Stimulated activated CD8-positive, alpha-beta memory T cell treated with anti-CD3 and anti-CD28 coated beads, Interleukin-7, amount 100 ng/mL, for 48 hours (primary cell): ENCODE measurements at regions not wholly inside any gene's neighbourhood (a gene's known extent, or its start where the extent isn't known, plus 50 kb on each side); places are given as distances from the start of the nearest gene placed in this dataset.

Experiments
- DNase-seq, 2 donors: peaks; one replicate each; pipeline ENCODE4 v3.0.0-alpha.2; 2020; ENCODE audit warnings: low read depth in 1 of 2; ENCODE audit errors: extremely low read depth in 1 of 2

DNA sequence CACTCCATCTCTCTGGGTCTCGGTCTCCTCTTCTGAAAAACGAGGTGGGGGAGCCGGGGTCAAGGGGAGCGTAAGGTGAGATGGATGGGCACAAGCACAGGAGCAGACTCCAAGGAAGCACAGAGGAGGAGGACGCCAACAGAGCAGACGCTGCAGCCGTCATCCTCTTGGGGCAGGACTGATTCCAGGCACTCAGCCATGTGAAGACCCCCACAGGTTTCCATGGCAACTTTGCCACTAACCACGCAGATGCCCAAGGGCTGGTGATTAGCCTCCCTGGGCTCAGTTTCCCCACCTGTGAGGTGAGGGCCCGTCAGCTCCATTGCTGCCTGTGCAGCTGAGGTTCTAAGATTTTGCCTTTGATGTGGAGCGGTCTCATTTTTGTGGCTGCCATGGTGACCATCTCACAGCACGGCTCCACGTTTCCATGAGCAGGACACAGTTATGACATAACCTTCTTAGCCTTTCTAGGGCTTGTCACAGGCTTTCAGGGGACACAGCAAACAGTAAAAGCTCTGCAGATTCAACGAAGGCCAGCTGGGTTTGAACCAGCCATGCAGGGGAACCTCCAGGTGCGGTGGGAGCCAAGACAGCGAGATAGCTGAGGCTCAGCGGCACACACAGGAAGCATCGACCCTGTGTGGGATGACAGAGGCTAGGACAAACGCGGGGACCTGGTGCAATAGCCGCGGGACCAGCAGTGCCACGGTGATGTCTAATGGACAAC is 170.3 kb downstream of the NUP210 start:
- DNase-seq, result no peak

DNA sequence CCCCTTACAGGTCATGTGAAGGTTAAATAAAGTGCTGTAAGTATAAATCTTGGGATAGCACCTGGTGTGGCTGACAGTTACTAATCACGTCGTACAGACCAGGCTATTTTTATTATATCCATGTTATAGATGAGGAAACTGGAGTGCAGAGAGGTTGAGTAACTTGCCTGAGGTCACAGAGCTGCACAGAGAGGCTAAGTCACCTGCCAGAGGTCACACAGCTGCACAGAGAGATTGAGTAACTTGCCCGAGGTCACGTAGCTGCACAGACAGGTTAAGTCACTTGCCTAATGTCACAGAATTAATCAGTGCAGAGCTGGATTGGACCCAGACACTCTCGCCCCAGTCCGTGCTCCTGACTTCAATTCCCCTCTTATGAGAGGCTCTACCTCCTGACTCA is 171.5 kb downstream of the NUP210 start:
- no peak for DNase-seq

DNA sequence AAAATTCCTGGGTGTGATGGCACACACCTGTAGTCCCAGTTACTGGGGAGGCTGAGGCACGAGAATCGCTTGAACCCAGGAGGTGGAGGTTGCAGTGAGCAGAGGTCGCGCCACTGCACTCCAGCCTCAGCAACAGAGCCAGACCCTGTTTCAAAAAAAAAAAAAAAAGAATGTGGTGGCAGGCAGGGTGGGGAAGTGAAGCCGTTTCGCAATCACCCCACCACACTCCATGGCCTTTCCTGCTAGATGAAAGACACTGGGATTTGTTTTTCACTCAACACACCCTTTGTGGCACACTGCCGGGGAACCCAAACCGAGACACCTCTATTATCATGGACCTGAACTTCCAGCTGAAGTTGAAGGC is 172.4 kb upstream of the IQSEC1 start:
- DNase-seq, result no peak

DNA sequence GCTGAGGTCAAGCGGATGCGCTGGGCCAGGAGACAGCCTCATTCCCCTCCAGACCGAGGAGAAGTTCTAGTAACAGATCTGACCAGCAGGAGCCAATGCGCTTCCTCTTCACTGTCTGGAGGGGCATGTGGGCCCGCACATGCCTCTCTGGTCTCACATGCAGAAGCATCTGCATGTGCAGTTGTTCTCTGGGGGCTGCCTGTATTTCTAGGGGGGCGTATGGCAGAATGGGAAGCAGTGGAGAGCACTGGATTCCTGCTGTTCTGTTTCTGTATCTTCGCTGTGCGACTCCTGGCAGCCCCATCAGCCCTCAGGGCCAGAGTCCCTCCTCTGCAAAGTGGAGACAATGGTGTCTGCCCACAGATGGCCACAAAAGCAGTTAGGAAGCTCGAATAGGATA is 170.4 kb upstream of the IQSEC1 start:
- DNase-seq, result no peak

DNA sequence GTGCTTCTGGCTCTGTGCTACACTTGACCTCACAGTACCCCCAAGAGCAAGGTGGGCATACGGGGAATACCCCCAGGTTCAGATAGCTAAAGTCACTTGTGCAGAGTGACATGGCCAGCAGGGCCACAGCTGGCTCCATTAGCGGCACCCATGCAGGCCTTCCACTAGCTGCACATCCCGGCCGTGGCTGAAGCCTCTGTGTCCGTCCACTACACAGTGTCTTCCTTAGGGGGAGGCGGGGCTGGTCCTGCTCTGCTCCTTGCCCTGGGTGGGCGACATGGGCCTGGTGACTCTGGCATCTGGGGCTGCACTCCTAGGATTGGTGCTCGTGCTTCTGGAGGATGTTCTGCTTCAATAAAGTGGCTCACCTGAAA is 169.1 kb upstream of the IQSEC1 start:
- no peak for DNase-seq

DNA sequence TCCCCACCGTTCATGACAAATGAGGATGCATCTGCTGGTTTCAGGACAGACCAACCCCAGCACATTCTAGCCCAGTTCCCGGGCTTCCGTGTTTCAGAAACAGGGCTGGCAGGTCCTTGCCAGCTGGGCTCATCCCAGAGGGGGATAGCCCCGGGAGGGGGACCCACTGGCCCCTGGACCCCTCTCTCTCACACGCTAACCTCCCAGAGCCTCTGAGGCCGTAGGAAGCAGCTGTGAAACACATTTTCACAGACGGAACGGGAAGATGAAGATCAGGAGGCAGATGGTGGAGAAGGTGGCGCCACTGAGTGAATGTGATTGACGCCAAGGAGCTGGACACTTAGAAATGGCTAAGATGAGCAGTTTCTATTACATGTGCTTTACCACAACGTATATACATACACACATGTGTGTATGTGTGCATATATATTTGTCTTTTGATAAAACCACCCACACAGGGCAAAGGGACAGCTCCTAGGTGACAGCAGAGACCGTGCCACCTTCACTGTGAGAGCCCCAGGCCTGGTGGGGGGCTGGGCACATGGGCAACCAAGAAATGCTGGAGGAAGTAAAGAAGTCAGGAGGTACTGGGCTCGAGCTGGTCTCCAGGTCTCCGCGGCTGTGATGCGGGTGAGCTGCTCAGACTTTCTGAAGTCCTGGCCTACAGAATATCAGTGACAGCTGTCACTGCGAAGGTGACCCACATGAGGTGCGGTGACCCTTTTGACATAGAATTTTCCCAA is 168.6 kb upstream of the IQSEC1 start:
- DNase-seq, result no peak

DNA sequence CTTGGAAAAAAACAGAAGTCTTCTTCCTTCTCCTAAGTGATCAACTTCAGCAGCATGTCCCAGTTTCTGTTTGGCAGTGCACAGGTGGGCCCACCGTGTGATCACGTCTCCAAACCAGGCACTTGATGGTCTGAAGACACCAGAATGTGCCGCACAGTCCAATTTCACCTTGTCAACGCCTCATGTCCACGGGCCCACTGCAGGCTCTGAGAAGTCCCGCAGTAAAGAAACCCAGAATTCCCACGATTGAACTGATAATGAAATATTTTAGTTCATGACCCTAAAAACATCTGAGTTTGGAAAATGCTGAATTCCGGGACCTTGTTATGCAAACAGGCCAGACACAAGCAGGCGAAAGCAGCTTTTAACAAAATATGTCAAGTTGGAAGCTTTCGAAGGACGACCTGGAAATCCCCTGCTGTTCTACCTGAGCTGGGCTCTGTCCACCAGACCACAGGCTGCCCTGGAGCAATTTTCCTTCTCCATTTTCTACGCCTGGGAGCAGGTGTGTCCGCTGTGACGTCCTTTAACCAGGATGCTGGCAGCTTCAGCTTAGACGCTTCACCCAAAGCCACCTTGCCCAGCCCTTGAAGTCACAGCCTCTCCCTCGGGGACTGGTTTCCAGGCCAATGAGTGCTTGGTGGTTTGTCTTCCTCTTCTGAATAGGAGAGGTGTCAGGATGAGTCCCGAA is 167.8 kb upstream of the IQSEC1 start:
- DNase-seq, result no peak

DNA sequence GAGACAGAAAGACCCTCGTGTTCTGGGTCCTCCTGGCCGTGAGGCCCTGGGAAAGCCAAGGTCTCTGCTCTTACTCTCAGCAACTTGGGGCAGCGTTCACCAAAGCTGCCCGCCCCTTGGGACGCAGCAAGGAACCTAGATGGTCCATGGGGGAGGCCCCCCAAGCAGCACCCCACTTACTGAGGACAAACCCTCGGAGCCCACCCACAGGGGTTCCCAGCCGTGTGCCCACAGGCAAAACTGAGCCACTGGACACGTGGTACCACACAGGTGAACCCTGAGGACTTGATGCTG is 166.2 kb upstream of the IQSEC1 start:
- no peak for DNase-seq

DNA sequence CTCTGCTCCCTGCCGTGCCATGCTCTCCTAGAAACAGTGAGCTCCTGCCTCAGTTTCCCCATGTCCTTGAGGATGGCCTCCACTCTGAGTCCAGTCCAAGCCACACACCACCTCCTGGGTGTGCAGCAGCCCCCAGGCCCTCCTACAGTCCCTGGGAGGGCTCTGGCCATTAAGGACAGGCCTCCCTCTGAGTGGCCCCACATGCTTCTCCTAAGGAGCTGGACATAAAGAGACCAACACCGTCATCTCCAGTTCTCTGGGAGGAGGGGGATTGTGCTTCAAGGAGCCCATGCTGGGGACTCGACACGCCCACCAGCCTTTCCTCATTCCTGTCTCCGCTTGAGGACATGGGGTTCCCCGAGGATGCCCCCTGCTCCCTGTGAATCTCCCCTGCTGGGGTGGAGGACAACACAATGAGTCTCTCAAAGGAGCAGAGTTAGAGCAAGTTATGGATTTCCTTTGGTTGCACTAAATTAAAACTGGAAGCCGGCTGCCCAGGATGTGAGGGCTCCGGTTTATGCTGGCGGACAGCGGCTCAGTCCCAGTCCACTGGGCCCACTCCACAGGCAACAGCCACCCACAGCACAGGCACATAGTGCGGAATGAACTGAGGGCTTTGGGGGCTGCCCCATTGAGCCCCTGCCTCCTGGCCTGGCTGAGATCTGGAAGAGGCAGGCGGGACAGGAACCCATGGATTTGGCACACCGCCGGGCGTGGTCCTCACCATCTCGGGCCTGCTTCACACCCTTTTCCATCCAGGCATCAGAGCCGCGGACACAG is 165.6 kb upstream of the IQSEC1 start:
- no peak for DNase-seq

DNA sequence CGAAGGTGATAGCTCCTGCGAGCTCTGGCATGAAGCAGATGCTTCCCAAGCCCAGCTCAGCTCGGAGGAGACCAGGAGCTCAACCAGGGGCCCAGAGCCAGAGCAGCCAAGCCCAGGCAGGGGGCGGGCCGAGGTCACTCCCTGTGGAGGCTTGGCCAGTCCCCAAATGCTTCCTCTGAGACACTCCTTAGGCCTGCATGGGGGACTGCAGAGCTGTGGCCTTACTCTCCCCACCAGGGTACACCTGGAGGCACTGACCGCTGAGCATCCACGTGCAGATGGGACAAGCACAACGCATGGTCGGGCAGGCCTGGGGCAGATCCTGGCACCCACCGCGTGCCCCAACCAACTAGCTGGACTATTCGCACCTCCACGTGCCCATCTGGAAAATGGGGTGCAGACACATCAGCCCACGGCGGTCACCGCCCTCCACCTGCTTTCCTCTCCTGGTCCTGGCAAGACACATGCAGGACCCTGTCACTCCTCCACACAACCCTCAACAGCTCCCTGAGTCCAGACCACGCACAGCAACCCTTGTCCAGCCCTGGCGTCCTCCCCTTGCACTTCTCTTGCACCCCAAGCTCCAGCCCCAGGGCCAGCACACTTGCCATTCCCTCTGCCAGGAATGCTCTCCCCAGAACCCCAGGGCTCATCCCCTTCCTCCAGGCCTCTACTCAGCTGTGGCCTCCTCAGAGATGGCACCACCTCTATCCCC is 164.7 kb upstream of the IQSEC1 start:
- DNase-seq, result no peak

DNA sequence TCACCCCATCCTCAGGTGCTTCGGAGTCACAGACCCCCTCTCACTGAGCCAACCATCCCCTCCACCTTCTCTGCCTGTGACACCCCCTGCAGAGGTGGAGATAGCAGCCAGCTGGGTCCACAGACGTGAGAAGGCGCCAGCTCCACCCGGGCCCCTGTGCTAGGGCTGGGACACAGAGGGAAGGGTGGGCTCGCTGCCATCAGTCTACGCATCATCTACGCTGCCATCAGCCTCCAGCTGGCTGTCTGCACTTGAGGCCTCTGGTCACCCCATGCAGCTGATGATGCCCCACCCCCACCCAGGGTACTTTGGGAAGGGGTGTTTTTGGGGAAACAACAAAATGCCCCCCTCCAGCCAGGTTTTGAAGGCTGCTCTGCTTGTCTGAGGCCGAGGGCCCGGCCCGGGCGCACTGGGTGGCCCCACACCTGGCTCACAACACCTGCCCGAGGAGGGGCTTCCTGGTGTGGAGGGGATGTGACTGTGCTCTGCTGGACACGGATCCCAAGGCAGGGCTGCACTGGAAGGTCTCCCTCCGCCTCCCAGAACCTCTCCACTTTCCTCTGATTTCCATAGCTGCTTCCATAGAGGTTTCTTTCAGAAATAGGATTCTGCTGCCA is 163.4 kb upstream of the IQSEC1 start:
- DNase-seq, result no peak

DNA sequence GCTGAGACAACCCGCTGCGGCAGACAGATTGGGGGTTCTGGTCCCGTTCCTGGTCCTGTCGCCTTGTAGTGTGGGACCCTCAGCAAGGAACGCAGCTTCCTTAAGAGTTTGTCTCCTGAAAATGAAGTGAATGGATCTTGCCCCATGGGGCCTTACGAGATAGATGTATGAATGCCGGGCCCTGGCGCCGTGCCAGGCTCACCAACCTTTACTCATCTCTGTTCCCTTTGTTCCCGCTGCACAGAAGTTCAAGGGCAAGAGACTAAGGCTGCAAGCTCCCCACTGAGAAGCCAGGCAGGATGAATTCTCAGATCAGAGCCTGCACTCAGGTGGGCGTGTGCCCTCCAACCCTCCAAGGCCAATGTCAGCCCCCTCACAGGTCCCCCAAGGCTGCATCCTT is 162.7 kb upstream of the IQSEC1 start:
- no peak for DNase-seq

DNA sequence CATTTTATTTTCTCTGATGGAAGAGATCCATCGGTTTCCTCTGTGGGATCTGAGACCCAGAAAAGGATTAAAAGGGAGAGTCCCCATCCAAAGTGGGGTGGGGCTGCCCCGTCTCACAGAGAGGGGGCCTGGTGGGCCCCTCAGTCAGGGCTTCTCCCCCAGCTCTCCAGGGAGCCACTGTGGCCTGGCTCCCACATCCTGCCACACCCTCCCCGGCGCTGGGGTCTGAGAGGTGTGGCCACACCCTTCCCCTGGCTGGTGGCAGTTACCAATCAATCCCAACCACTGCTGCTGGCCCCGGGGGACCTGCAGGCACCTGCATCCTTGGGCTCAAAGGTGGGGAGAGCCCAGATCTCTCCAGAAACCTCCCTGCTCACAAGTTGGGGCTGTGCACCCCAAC is 161.8 kb upstream of the IQSEC1 start:
- DNase-seq, result no peak

DNA sequence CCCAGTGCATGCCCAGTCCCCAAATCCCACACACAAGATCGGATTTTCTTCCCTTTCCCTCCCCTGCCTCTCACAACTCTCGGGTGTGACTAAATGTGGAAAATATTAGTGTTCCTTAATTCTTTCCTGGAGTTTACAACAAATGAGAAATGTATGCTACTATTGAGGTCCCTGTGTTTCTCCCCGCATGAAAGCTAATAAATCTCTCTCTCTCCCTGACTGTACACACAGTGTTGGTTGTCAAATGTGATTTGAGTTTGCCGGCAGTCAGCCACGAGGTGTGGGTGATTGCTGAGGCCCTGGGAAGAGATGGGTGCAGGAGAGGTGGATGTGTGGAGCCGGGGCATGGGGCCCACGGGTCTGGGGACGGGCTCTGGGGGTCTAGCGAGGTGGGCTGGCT is 161.4 kb upstream of the IQSEC1 start:
- DNase-seq, result no peak

DNA sequence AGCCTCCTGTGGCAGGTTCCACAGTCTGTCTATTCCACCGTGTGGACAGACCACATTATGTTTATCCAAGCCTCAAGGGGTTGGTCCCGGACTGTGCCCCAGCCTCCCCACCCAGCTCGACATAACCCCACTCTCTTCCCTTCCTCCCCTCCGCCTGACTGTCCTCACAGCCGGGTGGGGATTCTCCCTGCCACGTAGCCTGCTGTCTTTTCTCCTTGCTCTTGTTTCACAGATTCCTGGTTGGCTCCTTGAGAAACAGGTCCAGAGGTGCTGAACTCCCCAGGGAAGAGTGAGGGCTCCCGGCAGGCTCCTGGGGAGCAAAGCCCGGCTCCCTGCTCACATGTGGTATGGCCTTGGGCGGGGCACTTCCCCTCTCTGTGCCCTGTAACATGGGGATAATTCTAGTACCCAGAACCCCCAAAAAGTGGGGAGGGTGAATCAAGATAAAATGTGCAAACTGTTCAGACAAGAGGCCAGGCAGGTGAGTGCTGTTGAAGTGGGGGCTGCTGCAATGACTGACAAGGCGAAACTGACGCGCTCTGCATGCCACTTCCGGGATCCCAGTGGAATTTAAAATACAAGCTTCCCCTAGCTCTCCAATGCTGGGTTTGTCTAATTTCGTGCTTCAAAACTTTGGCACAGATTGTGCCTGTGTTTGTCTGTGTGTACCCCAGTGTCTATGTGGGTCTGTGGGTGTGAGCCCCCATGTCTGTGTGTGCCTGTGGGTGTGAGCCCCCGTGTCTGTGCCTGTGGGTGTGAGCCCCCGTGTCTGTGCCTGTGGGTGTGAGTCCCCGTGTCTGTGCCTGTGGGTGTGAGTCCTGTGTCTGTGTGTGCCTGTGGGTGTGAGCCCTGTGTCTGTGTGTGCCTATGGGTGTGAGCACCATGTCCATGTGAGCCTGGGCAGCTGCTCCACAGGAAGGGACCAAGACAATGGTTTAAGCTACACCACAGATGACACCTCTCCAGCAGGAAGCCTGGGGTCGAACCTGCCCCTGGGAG is 160.6 kb upstream of the IQSEC1 start:
- DNase-seq, result no peak

DNA sequence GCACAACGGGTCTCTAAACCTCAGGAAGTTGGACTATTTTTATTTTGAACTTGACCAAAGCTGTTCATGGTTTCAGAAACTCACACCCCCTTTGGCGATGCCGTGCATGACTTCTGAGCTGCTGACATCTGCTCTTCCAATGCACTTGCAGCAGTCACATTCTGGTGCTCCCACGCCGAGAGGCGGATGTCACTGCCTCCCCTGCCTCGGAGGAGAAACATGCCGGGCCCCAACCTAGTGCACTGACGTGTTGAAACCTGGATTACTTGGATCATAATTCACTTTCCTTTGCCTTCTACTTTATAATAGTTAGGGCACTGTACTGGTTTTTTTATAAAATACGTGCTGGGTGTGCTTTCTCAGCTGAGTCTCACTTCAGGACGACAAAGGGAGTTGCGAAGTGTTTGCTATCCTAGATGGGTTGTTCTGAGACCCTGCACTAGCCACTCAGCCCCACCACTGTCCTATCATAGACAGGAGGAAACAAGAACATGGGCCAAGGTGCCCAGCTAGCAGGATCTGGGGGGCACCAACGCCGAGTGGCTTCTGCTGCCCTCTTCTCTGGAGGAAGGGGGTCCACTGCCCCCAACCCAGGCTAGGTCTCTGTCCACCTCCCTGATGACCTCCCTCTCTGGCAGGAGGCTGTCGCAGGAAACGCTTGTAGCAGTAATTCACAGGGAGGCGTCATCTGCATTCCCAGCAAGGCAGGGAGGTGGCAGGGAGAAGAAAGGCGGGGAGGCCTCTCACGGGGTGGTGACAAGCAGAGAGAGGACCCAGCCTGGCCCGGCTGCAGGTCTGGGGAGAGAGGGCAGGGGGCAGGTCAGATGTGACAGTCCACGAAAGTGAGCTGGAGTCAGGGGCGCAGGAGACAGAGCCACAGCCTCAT is 158.8 kb upstream of the IQSEC1 start:
- DNase-seq, result no peak

DNA sequence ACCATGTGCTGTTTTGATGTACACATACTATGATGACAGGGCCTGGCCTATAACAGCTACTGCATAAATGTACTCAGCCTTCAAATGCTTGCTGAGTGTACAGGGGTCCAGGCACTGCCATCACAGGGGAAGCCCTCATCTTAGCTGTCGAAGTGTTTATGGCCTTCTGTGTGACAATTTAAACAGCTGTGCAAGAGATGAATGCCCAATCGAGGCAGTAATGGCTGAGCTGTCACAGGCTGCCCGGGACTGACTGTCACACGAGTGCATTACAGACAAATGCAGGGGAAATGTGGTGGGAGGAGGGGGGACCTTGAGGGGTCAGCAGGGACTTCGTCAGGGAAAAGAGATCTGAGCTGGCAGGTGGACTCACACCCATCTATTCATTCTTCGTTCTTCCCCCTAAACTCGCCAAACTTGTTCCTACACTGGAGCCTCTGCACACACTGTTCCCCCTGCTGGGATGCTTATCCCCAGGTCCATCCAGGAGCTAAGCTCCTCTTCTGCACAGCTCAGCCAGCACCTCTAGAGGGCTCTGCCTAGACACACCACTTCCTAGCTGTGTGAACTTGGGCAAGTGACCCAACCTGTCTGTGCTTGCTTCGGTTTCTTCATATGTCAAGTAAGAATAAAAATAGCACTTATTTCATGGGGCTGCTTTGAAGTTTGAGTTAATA is 156.2 kb upstream of the IQSEC1 start:
- no peak for DNase-seq

DNA sequence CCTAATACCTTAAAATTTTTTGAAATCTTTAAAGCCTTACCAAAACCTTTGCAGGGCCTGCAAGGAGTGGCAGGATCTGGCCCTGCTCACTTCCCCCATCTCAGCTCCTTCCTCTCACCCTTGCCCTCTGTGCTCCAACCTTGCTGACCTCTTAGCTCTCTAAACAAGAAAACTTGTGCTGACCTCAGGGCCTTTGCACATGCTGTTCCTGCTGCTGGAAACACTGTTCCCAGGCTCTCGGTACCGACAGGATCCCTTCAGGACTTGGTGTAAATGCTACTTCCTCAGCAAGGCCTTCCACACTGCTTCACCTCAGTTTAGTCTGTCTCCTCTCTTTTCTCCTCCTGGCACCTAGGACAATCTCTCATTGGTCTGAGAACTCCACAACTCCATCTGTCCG is 155.4 kb upstream of the IQSEC1 start:
- DNase-seq, result no peak
